ENCODE measurements at regions not wholly inside any gene's neighbourhood (a gene's known extent, or its start where the extent isn't known, plus 50 kb on each side); places are given as distances from the start of the nearest gene placed in this dataset.

GRCh38 chr18:22103647-22104031 is 65.8 kb upstream of the GATA6 start:
- TF ChIP-seq CTCF (conservative IDR thresholded peaks at IDR 0.05; ENCODE audit: low read depth, low read length) (no peak), EZH2 (IDR thresholded peaks at IDR 0.05; ENCODE audit: borderline replicate concordance, low read depth, low read length, poor library complexity, severe bottlenecking) (no peak)
- POLR2A ChIA-PET (ENCODE audit: low non-redundant PET): interaction anchor here (0.6 kb wide), 1 partner anchor 352 kb away, joined by 3 read pairs; no protein-coding TSS in a partner anchor
- H3K4me3 ChIP-seq (ENCODE audit: low read depth, low read length, poor library complexity, severe bottlenecking): no peak overlapping the region
- no peak for DNase-seq (ENCODE audit: low spot score)
- intact Hi-C loops (cut with micrococcal nuclease; ENCODE audit: unreplicated experiment): no loop called here
- no peaks in the 10 kb centered on the region for H3K9me3 ChIP-seq (ENCODE audit: low read depth, low read length, poor library complexity, severe bottlenecking)
- peak overlapping the region; percentile 23 for H3K27ac ChIP-seq (ENCODE audit: low read depth, low read length, poor library complexity, severe bottlenecking)
- BruUV-seq (replicated peaks): no TSS peak
- H3K27me3 ChIP-seq (replicated peaks; ENCODE audit: insufficient read depth, low read depth, low read length, poor library complexity): no peaks in the 10 kb centered on the region
- CTCF ChIA-PET: no interaction called here
- H3K4me1 ChIP-seq (ENCODE audit: insufficient read depth, low read length, poor library complexity, severe bottlenecking): peaks cover 19% of the 10 kb centered on the region
- no peaks in the 10 kb centered on the region for H3K36me3 ChIP-seq (ENCODE audit: insufficient read depth, low read length, poor library complexity, severe bottlenecking)

GRCh38 chr18:22106536-22107292 is 62.7 kb upstream of the GATA6 start:
- intact Hi-C loops (cut with micrococcal nuclease; ENCODE audit: unreplicated experiment): no loop called here
- no peaks in the 10 kb centered on the region for H3K27me3 ChIP-seq (replicated peaks; ENCODE audit: insufficient read depth, low read depth, low read length, poor library complexity)
- TF ChIP-seq EZH2 (IDR thresholded peaks at IDR 0.05; ENCODE audit: borderline replicate concordance, low read depth, low read length, poor library complexity, severe bottlenecking) (no peak), CTCF (conservative IDR thresholded peaks at IDR 0.05; ENCODE audit: low read depth, low read length) (no peak)
- H3K9me3 ChIP-seq (ENCODE audit: low read depth, low read length, poor library complexity, severe bottlenecking): no peaks in the 10 kb centered on the region
- no peak overlapping the region for H3K4me3 ChIP-seq (ENCODE audit: low read depth, low read length, poor library complexity, severe bottlenecking)
- DNase-seq (ENCODE audit: low spot score): no peak
- H3K4me1 ChIP-seq (ENCODE audit: insufficient read depth, low read length, poor library complexity, severe bottlenecking): peaks cover 19% of the 10 kb centered on the region
- no TSS peak for BruUV-seq (replicated peaks)
- CTCF ChIA-PET: no interaction called here
- POLR2A ChIA-PET (ENCODE audit: low non-redundant PET): no interaction called here
- H3K36me3 ChIP-seq (ENCODE audit: insufficient read depth, low read length, poor library complexity, severe bottlenecking): no peaks in the 10 kb centered on the region
- H3K27ac ChIP-seq (ENCODE audit: low read depth, low read length, poor library complexity, severe bottlenecking): no peak overlapping the region

- H3K27me3 ChIP-seq (replicated peaks; ENCODE audit: insufficient read depth, low read depth, low read length, poor library complexity): no peaks in the 10 kb centered on the region
- BruUV-seq (replicated peaks): no TSS peak
- peaks cover 7% of the 10 kb centered on the region for H3K4me1 ChIP-seq (ENCODE audit: insufficient read depth, low read length, poor library complexity, severe bottlenecking)
- no peak overlapping the region for H3K4me3 ChIP-seq (ENCODE audit: low read depth, low read length, poor library complexity, severe bottlenecking)
- POLR2A ChIA-PET (ENCODE audit: low non-redundant PET): no interaction called here
- TF ChIP-seq EZH2 (IDR thresholded peaks at IDR 0.05; ENCODE audit: borderline replicate concordance, low read depth, low read length, poor library complexity, severe bottlenecking): no peak
- TF ChIP-seq CTCF (conservative IDR thresholded peaks at IDR 0.05; ENCODE audit: low read depth, low read length): 0 out of 2 replicates have a peak, but pooled peaks have one; percentile 22
- no peak for DNase-seq (ENCODE audit: low spot score)
- CTCF ChIA-PET: no interaction called here
- intact Hi-C loops (cut with micrococcal nuclease; ENCODE audit: unreplicated experiment): no loop called here
- H3K27ac ChIP-seq (ENCODE audit: low read depth, low read length, poor library complexity, severe bottlenecking): no peak overlapping the region
- no peaks in the 10 kb centered on the region for H3K9me3 ChIP-seq (ENCODE audit: low read depth, low read length, poor library complexity, severe bottlenecking)
- no peaks in the 10 kb centered on the region for H3K36me3 ChIP-seq (ENCODE audit: insufficient read depth, low read length, poor library complexity, severe bottlenecking)
These were observed 60.7 kb upstream of the GATA6 start for GRCh38 chr18:22108674-22109073.

All from A673 (cell line).